ENCODE measurements at regions not wholly inside any gene's neighbourhood (a gene's known extent, or its start where the extent isn't known, plus 50 kb on each side); places are given as distances from the start of the nearest gene placed in this dataset.

- no peak for TF ChIP-seq HDAC2 (IDR thresholded peaks at IDR 0.05; ENCODE audit: borderline replicate concordance in 1 of 2, low read depth in 2 of 2, low read length in 2 of 2)
- no peak for TF ChIP-seq CREB1 (IDR thresholded peaks at IDR 0.05)
- no peak for TF ChIP-seq SIRT6 (IDR thresholded peaks at IDR 0.05; ENCODE audit: low read length)
- no peak for TF ChIP-seq POLR2A (IDR thresholded peaks at IDR 0.05; ENCODE audit: control extremely low read depth in 1 of 2, low read depth in 2 of 2, low read length in 2 of 2)
- no peak for TF ChIP-seq PHF8 (conservative IDR thresholded peaks at IDR 0.05; ENCODE audit: low read depth, low read length)
- TF ChIP-seq GABPA (IDR thresholded peaks at IDR 0.05; ENCODE audit: borderline replicate concordance, insufficient read depth, low read length): no peak
- TF ChIP-seq, protein P1, sequence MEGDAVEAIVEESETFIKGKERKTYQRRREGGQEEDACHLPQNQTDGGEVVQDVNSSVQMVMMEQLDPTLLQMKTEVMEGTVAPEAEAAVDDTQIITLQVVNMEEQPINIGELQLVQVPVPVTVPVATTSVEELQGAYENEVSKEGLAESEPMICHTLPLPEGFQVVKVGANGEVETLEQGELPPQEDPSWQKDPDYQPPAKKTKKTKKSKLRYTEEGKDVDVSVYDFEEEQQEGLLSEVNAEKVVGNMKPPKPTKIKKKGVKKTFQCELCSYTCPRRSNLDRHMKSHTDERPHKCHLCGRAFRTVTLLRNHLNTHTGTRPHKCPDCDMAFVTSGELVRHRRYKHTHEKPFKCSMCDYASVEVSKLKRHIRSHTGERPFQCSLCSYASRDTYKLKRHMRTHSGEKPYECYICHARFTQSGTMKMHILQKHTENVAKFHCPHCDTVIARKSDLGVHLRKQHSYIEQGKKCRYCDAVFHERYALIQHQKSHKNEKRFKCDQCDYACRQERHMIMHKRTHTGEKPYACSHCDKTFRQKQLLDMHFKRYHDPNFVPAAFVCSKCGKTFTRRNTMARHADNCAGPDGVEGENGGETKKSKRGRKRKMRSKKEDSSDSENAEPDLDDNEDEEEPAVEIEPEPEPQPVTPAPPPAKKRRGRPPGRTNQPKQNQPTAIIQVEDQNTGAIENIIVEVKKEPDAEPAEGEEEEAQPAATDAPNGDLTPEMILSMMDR (IDR thresholded peaks at IDR 0.05; ENCODE audit: control extremely low read depth in 1 of 3, insufficient read depth in 1 of 3, low read depth in 1 of 3, low read length in 3 of 3): no peak
- TF ChIP-seq EP300 (IDR thresholded peaks at IDR 0.05; ENCODE audit: borderline replicate concordance in 1 of 2, low read depth in 2 of 2, low read length in 2 of 2): no peak
- TF ChIP-seq EGR1 (IDR thresholded peaks at IDR 0.05; ENCODE audit: borderline replicate concordance, low read depth, low read length): no peak
- TF ChIP-seq CEBPB (IDR thresholded peaks at IDR 0.05; ENCODE audit: low read depth, low read length): no peak
- TF ChIP-seq CHD2 (IDR thresholded peaks at IDR 0.05; ENCODE audit: low read length): no peak
- TF ChIP-seq ATF2 (IDR thresholded peaks at IDR 0.05; ENCODE audit: low read length): no peak
- no peak for TF ChIP-seq SIN3A (conservative IDR thresholded peaks at IDR 0.05 in 1 of 2, IDR thresholded peaks at IDR 0.05 in 1 of 2; ENCODE audit: low read depth in 1 of 2, low read length in 2 of 2)
Observed at GRCh38 chr12:18935371-18935965, 194.1 kb upstream of the PLEKHA5 start.

Data from H1 (cell line).